ENCODE measurements at regions not wholly inside any gene's neighbourhood (a gene's known extent, or its start where the extent isn't known, plus 50 kb on each side); places are given as distances from the start of the nearest gene placed in this dataset.
"Not testable (repeated sequence)": the region's sequence is repeated elsewhere in the genome, so short reads cannot be mapped to it uniquely, and the experiment has no call there.

DNA sequence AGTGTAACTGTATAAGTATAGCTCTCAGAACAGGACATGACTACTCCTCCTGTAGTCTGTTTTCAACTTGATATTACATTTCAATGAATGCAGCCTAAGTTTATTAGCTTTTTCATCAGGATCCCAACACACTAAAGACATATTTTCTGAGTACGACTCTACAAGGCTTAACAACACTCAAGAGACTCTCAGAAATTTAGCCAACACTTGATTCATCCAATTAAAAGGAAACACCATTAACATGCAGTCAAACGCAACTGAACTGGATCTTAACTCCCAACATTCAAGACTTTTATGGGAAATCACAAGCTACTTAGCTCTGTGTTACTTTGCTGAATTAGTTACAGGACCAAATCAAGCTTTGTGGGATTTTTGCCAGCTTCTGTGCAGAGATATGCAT, 65.2 kb upstream of the SGIP1 start:
- Histone ChIP-seq H3K4me1 (peaks cover 0 to 2% (median 0%) of the 10 kb centered on the region in 4 donors), H3K27ac (no peak overlapping the region), H3K9me3 (no peaks in the 10 kb centered on the region), H3K4me3 (no peak overlapping the region), H3K36me3 (no peaks in the 10 kb centered on the region), H3K27me3 (no peaks in the 10 kb centered on the region)
- ATAC-seq (ENCODE audit: low FRiP score in 2 of 2): no peak
- DNase-seq: no peak
- no peak for TF ChIP-seq POLR2AphosphoS5 (IDR thresholded peaks at IDR 0.05)
- no peak for TF ChIP-seq POLR2A (IDR thresholded peaks at IDR 0.05)
- no peak for TF ChIP-seq EP300 (IDR thresholded peaks at IDR 0.05)
- TF ChIP-seq, protein P1, sequence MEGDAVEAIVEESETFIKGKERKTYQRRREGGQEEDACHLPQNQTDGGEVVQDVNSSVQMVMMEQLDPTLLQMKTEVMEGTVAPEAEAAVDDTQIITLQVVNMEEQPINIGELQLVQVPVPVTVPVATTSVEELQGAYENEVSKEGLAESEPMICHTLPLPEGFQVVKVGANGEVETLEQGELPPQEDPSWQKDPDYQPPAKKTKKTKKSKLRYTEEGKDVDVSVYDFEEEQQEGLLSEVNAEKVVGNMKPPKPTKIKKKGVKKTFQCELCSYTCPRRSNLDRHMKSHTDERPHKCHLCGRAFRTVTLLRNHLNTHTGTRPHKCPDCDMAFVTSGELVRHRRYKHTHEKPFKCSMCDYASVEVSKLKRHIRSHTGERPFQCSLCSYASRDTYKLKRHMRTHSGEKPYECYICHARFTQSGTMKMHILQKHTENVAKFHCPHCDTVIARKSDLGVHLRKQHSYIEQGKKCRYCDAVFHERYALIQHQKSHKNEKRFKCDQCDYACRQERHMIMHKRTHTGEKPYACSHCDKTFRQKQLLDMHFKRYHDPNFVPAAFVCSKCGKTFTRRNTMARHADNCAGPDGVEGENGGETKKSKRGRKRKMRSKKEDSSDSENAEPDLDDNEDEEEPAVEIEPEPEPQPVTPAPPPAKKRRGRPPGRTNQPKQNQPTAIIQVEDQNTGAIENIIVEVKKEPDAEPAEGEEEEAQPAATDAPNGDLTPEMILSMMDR (IDR thresholded peaks at IDR 0.05): no peak
- 70 to 79% methylated on average over 2 of the region's 2 CpGs for WGBS, 2 donors

- Histone ChIP-seq H3K27me3 (no peaks in the 10 kb centered on the region), H3K36me3 (no peaks in the 10 kb centered on the region), H3K4me1 (no peaks in the 10 kb centered on the region), H3K27ac (no peak overlapping the region), H3K9me3 (no peaks in the 10 kb centered on the region), H3K4me3 (no peak overlapping the region)
- ATAC-seq (ENCODE audit: low FRiP score in 2 of 2) (no peak), DNase-seq (no peak)
- TF ChIP-seq POLR2A (IDR thresholded peaks at IDR 0.05): no peak
- no peak for TF ChIP-seq EP300 (IDR thresholded peaks at IDR 0.05)
- no peak for TF ChIP-seq POLR2AphosphoS5 (IDR thresholded peaks at IDR 0.05)
- TF ChIP-seq, protein P1 (IDR thresholded peaks at IDR 0.05): no peak
- 64 to 79% methylated on average over 2 of the region's 2 CpGs for WGBS, 2 donors
Observed at GRCh38 chr1:66475940-66476339, 58.0 kb upstream of the SGIP1 start.

- no peak overlapping the region for H3K27ac ChIP-seq
- WGBS, 2 donors: 90 to 92% methylated on average over 1 of the region's 1 CpG
- DNase-seq: no peak
- no peaks in the 10 kb centered on the region for H3K9me3 ChIP-seq
- H3K4me1 ChIP-seq: no peaks in the 10 kb centered on the region
- TF ChIP-seq, protein P1 (IDR thresholded peaks at IDR 0.05): no peak
- TF ChIP-seq POLR2A (IDR thresholded peaks at IDR 0.05) (no peak), EP300 (IDR thresholded peaks at IDR 0.05) (no peak), POLR2AphosphoS5 (IDR thresholded peaks at IDR 0.05) (no peak)
- no peak overlapping the region for H3K4me3 ChIP-seq
- no peaks in the 10 kb centered on the region for H3K27me3 ChIP-seq
- ATAC-seq (ENCODE audit: low FRiP score in 2 of 2): no peak
- H3K36me3 ChIP-seq: no peaks in the 10 kb centered on the region
Observed at GRCh38 chr1:66476774-66477173, 57.2 kb upstream of the SGIP1 start.

GRCh38 chr1:66478116-66478515, 55.8 kb upstream of the SGIP1 start:
- H3K27me3 ChIP-seq: no peaks in the 10 kb centered on the region
- H3K4me3 ChIP-seq: no peak overlapping the region
- no peaks in the 10 kb centered on the region for H3K9me3 ChIP-seq
- no peak for TF ChIP-seq POLR2AphosphoS5 (IDR thresholded peaks at IDR 0.05)
- TF ChIP-seq, protein P1 (IDR thresholded peaks at IDR 0.05): no peak
- no peak for TF ChIP-seq POLR2A (IDR thresholded peaks at IDR 0.05)
- no peak for TF ChIP-seq EP300 (IDR thresholded peaks at IDR 0.05)
- no peak for DNase-seq
- no peaks in the 10 kb centered on the region for H3K4me1 ChIP-seq
- no peak overlapping the region for H3K27ac ChIP-seq
- 92 to 93% methylated on average over 7 of the region's 7 CpGs for WGBS, 2 donors
- H3K36me3 ChIP-seq: no peaks in the 10 kb centered on the region
- ATAC-seq (ENCODE audit: low FRiP score in 2 of 2): no peak

DNA sequence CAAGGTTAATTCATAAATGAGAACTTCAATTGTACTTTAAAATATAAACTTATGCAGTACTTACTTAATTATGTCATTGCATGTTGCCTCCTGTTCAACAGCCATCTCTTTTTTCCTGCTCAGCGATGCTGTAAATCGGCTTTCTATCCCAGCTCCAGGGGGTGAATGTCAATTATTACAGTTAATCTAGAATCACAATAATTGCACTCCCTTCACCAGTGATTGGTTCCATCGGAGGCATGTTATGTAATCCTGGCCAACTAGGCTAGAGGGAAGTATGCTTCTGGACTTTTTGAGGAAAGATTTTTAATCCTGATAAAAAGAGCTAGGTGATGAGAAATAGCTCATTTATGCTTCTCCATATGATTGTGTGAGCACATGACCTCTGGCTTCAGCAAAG, 53.8 kb upstream of the SGIP1 start:
- no peaks in the 10 kb centered on the region for H3K9me3 ChIP-seq
- no peak for ATAC-seq (ENCODE audit: low FRiP score in 2 of 2)
- H3K27me3 ChIP-seq: no peaks in the 10 kb centered on the region
- WGBS, 2 donors: 89 to 95% methylated on average over 3 of the region's 3 CpGs
- TF ChIP-seq EP300 (IDR thresholded peaks at IDR 0.05): no peak
- TF ChIP-seq POLR2AphosphoS5 (IDR thresholded peaks at IDR 0.05): no peak
- TF ChIP-seq, protein P1 (IDR thresholded peaks at IDR 0.05): no peak
- no peak for TF ChIP-seq POLR2A (IDR thresholded peaks at IDR 0.05)
- H3K27ac ChIP-seq: no peak overlapping the region
- no peaks in the 10 kb centered on the region for H3K36me3 ChIP-seq
- H3K4me3 ChIP-seq: no peak overlapping the region
- DNase-seq: no peak
- H3K4me1 ChIP-seq: no peaks in the 10 kb centered on the region

DNA sequence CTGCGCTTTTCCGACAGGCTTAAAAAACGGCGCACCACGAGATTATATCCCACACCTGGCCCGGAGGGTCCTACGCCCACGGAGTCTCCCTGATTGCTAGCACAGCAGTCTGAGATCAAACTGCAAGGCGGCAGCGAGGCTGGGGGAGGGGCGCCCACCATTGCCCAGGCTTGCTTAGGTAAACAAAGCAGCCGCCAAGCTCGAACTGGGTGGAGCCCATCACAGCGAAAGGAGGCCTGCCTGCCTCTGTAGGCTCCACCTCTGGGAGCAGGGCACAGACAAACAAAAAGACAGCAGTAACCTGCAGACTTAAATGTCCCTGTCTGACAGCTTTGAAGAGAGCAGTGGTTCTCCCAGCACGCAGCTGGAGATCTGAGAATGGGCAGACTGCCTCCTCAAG, 52.7 kb upstream of the SGIP1 start:
- not testable (repeated sequence) for ATAC-seq (ENCODE audit: low FRiP score in 2 of 2); H3K4me3 ChIP-seq; H3K27ac ChIP-seq; H3K36me3 ChIP-seq; H3K4me1 ChIP-seq; H3K9me3 ChIP-seq; H3K27me3 ChIP-seq
- 46 to 87% methylated on average over 4 to 6 of the region's 15 CpGs for WGBS, 2 donors
- DNase-seq: peak in 1 of 2 donors; percentile 21
